ENCODE measurements at regions not wholly inside any gene's neighbourhood (a gene's known extent, or its start where the extent isn't known, plus 50 kb on each side); places are given as distances from the start of the nearest gene placed in this dataset.
A peak's percentile ranks its signal among the peaks of the same experiment; 100 is the strongest.

DNA sequence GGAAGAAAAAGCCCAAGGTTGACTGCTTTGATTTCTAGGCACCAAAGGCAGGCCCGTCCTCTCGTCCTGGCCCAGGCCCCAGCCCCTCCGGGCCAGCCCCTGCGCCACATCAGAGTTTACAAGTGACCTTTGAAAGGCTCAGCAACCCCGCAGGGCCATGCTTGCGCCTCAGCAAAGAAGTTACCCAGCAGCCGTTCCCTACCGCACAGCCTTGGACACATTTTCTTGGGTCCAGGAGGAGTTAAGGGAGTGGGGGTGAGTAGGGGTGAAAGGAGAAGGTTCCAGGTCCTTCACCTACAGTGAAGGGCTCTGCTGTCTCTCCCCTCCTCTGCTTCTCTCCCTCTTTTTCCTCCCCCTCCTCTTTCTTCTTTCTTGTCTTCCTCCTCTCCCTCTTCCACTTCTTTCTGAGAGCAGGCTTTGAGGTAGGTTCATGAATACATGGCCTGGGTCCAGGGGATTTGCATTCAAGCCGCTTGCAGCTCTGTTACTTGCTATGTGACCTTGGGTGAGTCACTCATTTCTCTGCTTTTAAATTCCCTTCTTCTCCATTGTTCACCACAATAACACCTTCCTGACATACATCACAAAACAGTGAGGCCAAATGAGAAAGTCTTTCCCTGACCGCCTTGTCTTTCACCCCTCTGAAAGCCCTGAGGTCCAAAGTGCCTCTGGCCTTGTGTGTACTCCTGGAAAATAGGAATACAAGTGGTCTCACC lies 223.3 kb upstream of the TPRG1 start (continued):
- TF ChIP-seq ZBTB33 (CRISPR knock-in tag; IDR thresholded peaks at IDR 0.05) (no peak), HINFP (CRISPR knock-in tag; IDR thresholded peaks at IDR 0.05; ENCODE audit: low read depth) (no peak), KDM2A (CRISPR knock-in tag; IDR thresholded peaks at IDR 0.05; ENCODE audit: borderline replicate concordance, low read depth) (no peak), SOX6 (IDR thresholded peaks at IDR 0.05) (no peak), SOX6 (CRISPR knock-in tag; IDR thresholded peaks at IDR 0.05) (peak; percentile 48), ZNF12 (CRISPR knock-in tag; IDR thresholded peaks at IDR 0.05) (peak; percentile 39; the same call in 1 of the 2 replicates), SOX5 (CRISPR knock-in tag; IDR thresholded peaks at IDR 0.05; ENCODE audit: borderline replicate concordance) (peak; percentile 55; the same call in 1 of the 2 replicates), MIXL1 (CRISPR knock-in tag; IDR thresholded peaks at IDR 0.05) (no peak), STAG1 (CRISPR knock-in tag; IDR thresholded peaks at IDR 0.05) (no peak)
- TF ChIP-seq, protein P1, sequence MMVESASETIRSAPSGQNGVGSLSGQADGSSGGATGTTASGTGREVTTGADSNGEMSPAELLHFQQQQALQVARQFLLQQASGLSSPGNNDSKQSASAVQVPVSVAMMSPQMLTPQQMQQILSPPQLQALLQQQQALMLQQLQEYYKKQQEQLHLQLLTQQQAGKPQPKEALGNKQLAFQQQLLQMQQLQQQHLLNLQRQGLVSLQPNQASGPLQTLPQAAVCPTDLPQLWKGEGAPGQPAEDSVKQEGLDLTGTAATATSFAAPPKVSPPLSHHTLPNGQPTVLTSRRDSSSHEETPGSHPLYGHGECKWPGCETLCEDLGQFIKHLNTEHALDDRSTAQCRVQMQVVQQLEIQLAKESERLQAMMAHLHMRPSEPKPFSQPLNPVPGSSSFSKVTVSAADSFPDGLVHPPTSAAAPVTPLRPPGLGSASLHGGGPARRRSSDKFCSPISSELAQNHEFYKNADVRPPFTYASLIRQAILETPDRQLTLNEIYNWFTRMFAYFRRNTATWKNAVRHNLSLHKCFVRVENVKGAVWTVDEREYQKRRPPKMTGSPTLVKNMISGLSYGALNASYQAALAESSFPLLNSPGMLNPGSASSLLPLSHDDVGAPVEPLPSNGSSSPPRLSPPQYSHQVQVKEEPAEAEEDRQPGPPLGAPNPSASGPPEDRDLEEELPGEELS (CRISPR knock-in tag; IDR thresholded peaks at IDR 0.05): no peak
- TF ChIP-seq, protein P2, sequence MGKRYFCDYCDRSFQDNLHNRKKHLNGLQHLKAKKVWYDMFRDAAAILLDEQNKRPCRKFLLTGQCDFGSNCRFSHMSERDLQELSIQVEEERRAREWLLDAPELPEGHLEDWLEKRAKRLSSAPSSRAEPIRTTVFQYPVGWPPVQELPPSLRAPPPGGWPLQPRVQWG (CRISPR knock-in tag; IDR thresholded peaks at IDR 0.05; ENCODE audit: borderline replicate concordance, low read depth): no peak
- TF ChIP-seq, protein P3, sequence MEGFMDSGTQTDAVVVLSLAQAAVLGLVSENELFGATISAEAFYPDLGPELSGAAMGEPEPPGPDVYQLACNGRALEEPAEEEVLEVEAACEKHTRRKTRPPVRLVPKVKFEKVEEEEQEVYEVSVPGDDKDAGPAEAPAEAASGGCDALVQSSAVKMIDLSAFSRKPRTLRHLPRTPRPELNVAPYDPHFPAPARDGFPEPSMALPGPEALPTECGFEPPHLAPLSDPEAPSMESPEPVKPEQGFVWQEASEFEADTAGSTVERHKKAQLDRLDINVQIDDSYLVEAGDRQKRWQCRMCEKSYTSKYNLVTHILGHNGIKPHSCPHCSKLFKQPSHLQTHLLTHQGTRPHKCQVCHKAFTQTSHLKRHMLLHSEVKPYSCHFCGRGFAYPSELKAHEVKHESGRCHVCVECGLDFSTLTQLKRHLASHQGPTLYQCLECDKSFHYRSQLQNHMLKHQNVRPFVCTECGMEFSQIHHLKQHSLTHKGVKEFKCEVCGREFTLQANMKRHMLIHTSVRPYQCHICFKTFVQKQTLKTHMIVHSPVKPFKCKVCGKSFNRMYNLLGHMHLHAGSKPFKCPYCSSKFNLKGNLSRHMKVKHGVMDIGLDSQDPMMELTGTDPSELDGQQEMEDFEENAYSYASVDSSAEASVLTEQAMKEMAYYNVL (CRISPR knock-in tag; IDR thresholded peaks at IDR 0.05; ENCODE audit: borderline replicate concordance): peak; percentile 72; the same call in 1 of the 2 replicates
